ENCODE measurements at regions not wholly inside any gene's neighbourhood (a gene's known extent, or its start where the extent isn't known, plus 50 kb on each side); places are given as distances from the start of the nearest gene placed in this dataset.

DNA sequence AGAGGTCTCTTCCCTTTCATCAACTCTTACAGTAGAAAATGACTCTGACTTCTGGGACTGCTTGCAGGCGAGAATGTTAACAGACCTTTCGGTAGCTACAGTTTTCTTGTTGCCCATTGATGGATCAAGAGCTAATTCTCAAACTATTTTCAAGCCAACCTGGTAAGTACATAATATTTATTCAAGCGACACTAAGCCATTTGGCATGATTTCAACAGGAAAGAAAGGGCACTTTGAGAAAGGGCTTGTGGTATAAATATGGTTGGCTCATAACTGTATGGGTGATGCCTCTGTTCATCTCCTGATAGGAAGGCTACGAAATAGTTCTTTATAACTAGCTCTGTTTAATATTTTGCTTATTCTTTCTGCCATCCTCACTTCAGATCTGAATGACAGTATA lies 196.2 kb upstream of the CNTN4 start:
- DNase-seq, result no peak
- intact Hi-C loops (cut with DNase I, micrococcal nuclease), result no loop called here
- ATAC-seq, result no peak

DNA sequence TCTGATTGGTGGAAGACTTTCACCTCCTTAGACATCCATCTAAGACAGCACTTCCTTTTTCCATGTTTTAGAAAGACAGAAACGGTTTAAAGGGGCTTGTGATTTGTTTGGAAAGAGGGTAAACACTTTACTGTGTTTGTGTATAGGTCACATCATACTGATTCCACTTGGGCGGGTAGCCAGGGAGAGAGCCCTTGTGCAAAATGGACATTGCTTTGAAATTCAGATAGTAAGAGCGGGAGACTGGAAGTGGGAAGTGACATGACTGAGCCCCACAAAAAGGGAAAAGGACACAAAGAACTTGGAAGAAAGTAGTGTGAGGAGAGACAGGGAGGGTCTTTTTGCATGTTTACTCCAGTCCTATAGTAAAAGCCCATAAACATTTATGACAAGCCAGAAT lies 195.6 kb upstream of the CNTN4 start:
- intact Hi-C loops (cut with DNase I, micrococcal nuclease), result no loop called here
- ATAC-seq (peak; percentile 69), DNase-seq (no peak)

DNA sequence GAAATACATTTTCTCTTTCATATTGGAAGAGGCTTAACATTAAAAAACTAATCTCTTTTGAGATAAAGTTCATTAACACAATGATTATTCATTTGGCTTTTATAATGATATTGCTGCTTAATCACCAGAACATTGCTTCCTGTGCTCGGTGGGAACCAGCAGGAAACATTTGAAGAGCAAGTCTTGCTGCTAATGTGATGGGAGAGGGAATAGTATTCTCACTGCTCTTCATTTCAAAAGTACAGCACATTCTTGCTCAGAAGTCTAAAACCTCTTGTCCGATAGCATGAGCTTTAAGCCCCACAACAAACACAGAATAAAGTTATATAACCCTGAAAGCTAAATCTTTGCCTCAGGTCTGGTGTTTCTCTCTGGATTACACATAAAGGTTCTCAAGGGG lies 190.8 kb upstream of the CNTN4 start:
- intact Hi-C loops (cut with DNase I, micrococcal nuclease), result no loop called here
- no peak for DNase-seq
- no peak for ATAC-seq

DNA sequence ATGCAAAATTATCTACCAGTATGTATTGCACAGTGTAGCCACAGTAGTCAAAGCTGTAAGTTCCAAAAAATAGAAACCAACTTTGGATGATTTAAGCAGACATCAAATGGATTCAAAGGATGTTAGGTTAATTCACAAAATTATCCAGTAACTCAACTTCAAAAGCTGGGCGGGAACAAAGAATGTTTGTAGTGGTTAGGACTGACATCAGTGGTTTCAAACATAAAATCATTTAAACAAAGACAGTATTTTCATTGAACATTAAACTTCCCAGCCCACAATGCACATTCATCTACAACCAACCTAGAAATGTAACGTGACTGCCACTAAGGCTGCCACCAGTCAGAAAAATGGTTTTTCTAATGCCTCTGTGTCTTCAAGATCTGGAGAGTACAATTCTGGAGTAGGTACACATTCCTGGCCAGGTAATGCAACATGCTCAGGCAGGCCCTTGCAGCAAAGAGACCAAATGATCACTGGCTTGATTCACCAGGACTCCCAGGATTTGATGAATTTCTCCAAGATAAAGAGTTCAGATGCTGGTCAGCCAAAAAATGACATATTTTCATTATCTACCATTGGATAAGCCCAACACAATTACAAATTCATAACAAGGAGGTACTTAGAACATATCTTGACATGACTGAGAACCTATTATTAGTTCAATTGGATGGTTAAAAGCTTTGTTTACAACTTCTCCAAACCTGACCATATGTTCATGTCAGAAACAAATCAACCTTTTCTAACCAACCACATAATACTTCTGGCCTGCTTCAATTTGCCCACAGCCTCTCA lies 189.8 kb upstream of the CNTN4 start:
- no peak for ATAC-seq
- intact Hi-C loops (cut with DNase I, micrococcal nuclease), result no loop called here
- no peak for DNase-seq

DNA sequence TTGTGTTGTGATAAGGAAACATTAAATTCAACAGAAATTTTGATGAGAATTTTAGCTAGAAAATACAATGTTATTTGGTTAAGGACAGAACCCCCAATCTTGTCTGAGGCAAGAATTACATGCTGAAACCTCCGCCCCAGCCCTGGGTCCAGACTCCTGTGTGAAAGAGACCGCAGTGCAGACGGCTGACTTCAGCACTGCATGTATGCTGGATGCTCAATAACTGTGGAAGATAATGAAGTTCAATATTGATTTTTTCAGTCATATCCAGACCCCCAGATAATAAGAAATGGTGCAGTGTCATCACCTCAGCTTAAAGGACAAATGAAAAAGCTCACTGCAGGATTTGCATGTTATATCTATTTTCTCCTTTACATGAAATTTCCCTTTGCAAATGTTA lies 188.3 kb upstream of the CNTN4 start:
- ATAC-seq, result no peak
- intact Hi-C loops (cut with DNase I, micrococcal nuclease), result no loop called here
- DNase-seq, result no peak

DNA sequence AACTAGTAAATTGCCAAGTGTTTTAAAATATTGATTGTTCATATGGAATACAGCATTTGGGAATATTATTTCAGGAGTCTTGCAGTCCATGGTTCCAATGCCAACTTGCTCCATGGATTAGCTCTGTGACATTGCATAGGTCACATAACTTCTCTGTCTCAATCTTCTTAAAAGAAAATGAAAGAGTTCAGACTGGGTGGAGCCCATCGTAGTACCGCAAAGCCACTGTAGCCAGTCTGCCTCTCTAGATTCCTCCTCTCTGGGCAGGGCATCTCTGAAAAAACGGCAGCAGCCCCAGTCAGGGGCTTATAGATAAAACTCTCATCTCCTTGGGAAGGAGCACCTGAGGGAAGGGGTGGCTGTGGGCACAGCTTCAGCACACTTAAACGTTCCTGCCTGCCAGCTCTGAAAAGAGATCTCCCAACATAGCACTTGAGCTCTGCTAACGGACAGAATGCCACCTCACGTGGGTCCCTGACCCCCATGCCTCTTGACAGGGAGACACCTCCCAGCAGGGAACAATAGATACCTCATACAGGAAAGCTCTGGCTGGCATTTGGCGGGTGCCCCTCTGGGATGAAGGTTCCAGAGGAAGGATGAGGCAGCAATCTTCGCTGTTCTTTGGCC lies 168.8 kb upstream of the CNTN4 start:
- ATAC-seq (no peak), DNase-seq (no peak)
- intact Hi-C loops (cut with DNase I, micrococcal nuclease), result no loop called here

DNA sequence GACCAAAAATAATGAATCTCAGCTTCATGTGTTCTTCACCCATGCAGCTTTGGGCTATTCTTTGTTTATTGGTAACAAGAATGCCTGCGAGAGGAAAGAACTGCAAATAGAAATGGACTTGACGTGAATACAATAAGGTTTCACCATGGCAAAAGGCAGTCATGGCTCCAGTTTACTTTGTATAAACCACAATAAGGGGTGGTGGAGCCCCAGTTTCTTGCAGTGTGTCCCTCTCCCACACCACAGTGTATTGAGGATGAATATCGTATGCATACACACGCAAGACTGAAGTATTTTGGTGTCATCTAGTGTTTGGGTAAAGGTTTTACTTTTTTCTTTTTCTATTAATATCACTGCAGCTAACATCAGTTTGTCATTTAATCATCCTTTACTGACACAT lies 159.7 kb upstream of the CNTN4 start:
- no peak for DNase-seq
- intact Hi-C loops (cut with DNase I, micrococcal nuclease), result no loop called here
- no peak for ATAC-seq

DNA sequence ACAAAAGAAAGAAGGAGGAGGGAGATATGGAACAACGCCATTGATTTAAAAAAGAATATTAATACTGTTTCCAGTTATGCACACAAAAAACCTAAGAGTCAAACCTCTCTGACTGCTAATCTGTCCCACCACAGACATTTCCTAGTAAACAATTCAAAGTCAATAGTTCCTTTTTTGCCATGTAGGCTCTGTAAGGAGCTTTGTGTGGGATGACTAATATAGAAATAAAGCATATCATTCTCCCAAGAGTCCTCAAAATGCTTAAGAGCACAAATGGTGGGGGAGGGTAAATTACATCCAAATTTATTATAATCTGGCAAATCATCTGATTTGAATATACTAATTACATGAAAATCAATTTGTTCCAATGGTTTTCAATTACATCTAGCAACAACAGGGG lies 155.9 kb upstream of the CNTN4 start:
- ATAC-seq (no peak), DNase-seq (no peak)
- intact Hi-C loops (cut with DNase I, micrococcal nuclease), result no loop called here

DNA sequence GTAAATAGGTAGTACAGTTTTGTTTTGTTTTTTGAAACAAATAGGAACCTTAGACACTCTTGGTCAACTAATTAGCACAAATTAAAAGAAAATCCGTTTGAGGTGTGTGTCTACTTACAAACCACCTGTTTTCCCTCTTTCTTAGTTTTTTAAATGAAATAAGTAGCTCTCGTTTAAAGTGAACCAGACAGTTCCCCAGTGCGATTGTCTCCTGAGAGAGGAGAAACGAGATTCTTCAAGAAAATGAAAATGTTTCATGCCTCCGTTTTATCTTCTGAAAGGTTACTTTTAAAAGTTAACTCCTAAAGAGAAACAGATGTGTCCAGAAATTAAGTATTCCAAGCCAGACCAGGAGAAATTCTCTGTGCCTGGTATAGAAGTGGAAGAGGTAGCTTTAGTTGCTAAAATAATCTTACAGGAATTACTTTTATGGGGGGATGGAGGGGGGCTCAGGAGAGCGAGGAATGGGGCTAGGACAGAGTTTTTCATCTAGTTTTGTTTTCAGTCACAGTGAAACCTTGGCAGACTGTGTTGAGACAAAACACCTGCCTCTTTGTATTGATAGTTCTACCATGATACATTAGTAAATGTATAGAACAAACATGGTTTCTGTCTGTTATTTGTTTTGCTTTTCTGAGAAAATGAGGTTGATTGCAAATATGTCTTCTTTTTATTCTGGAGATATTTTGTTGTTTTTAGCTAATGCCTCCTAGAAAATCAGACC lies 155.1 kb upstream of the CNTN4 start:
- no peak for DNase-seq
- no peak for ATAC-seq
- intact Hi-C loops (cut with DNase I, micrococcal nuclease), result no loop called here

DNA sequence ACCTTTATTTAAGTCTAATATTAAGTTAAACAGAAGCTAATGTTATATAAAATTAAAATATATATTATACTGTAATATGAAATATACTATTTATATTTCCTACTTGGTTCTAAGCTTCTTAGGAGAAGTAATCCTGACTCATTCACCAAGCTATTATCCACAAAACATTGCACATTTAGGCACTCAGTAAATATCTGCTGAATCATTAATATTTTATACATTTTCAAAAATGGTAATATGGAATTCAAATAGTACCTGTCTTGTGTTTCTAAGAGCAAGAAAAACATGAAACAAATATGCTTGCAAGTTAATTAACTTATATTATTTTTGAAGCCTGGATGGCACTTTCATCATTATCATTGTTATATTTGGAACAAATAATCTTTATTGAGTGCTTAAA lies 153.0 kb upstream of the CNTN4 start:
- intact Hi-C loops (cut with DNase I, micrococcal nuclease), result no loop called here
- ATAC-seq (no peak), DNase-seq (no peak)

DNA sequence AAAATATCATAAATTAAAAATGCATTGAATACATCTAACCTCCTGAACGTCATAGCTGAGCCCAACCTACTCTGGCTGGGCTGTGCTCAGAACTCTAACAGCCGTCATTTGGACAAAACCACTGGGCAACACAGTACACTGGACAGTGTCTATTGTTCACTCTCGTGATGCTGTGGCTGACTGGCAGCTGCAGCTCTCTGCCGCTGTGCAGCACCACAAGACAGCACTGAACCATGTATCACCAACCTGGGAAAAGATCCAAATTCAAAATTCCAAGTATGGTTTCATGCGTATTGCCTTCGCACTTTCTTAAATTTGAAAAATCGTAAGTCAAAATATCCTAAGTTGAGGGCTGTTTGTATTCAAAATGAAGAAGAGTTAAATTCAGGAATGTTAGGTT lies 145.1 kb upstream of the CNTN4 start:
- no peak for DNase-seq
- no peak for ATAC-seq
- intact Hi-C loops (cut with DNase I, micrococcal nuclease), result no loop called here

DNA sequence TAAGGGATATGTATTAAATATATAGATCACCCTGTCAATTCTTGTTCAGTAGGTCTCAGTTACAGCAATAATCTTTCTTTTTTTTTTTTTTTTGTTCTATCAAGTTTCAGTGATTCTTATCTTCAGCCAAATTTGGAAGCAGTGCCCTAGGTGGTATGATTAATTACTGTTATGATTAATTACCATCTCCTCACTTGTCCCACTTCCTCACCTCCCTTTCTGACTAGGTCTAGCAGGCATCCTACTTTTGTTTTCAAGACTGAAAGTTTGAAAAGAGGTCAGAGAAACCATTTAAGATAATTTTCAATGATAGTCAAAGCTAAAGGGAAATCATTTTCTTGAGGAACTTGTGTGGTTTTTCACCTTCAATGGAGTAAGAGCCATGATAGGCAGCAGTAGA lies 144.0 kb upstream of the CNTN4 start:
- ATAC-seq, result no peak
- DNase-seq, result no peak
- intact Hi-C loops (cut with DNase I, micrococcal nuclease), result no loop called here

DNA sequence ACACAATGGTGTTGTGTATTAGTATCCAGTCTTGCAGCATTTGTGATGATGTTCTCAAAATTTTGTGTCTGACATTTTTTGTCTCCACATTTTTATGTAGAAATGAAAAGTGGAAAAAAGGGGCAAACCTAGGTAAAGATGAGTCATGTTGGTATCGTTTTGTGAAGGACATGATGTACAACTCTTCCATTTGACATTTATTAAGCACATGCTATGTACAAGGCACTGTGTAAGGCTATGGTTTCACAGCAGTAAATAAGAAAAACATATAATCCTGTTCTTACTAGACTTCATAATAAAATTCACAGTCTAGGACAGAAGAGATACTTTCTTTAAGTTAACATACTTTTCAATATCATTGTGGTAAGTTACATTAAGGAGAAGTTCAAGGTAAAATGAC lies 143.5 kb upstream of the CNTN4 start:
- intact Hi-C loops (cut with DNase I, micrococcal nuclease), result no loop called here
- ATAC-seq (no peak), DNase-seq (no peak)

DNA sequence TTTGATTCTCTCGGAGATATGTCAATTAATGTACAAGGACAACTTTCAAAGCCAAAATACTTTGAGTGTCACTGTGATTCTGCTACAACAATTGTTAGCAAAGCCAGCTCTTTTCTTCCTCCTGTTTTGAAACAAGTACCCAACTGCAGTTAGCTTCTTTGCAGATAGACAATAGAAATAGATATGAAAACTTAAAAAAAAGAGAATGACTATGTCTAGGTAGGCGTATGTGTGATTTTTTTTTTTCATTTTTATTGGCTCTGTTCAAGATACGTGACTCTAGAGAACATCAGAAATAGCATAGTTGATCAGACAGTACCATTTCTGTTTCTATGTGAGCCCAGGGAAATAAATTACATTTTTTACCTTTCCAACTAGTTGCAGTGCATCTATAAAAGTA lies 142.9 kb upstream of the CNTN4 start:
- DNase-seq (no peak), ATAC-seq (no peak)

DNA sequence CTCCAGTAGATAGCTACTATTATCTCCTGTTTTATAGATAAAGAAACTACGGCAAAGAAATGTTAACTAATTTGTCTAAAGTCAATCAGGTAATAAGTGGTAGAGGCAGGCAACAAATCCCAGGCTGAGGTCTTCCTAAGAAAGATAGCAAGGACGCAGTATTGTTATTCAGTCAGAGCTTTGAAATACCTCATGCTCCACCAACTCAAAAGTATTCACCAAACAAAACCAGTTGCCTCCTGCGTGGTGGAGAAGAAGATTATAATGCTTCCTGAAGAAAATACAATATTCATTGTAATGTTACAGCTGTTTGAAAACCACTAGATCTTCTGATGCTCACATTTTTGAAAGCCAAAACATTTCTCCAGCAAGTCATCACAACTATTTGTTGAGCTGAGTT lies 138.2 kb upstream of the CNTN4 start:
- ATAC-seq, result no peak
- intact Hi-C loops (cut with DNase I, micrococcal nuclease), result no loop called here
- DNase-seq, result no peak

More for the DNA sequence above, 142.9 kb upstream of the CNTN4 start:
- intact Hi-C loops (cut with DNase I, micrococcal nuclease), result no loop called here

DNA sequence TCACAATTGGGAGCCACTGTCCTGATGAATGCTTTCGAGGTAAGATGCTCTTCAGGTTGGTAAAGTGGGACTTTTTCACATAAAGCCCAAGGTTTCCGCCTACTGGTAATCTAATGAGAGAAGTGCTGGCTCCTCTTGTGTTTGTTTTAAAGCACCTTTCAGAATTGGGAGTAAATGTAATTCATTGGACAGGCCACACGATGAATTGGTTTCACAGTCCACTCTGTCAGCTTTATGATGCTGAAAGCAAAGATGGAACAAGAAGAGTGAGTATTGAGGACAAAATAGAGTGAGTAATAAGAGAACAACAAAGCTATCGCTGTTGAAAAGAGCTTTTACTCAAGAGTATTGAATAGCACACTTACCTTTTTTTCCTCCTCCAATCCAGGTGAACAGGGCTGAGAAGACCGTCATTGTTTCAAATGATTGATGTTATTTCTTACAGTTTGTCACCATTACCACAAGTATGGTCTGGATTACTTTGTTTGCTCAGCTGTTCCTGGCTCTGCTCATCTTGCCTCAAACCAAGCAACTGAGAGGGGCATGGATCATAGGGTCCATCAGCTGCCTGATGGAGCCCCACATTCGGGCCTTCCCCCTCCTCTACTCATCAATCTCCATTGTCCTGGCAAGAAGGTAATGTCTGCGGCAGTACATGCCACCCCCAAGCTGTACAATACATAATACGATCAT lies 136.1 kb upstream of the CNTN4 start:
- DNase-seq (no peak), ATAC-seq (no peak)
- intact Hi-C loops (cut with DNase I, micrococcal nuclease), result no loop called here

DNA sequence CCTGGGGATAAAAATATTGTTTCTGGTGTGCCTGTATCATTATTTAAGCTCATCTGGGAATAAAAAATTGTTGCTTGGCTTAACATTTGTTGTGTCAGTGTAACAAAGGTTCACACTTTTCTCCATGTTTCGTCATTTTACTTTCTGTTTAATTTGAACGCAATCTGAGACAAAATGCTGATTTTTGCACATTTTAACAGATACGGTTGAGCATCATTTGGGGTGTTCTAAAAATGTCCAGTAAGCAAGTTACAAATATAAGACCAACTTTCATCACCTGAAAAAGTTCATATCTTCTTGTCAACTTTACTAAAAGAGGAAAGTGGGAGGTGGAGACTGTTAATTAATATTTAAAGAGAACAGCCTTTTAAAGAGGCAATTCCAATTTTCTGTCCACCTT lies 134.8 kb upstream of the CNTN4 start:
- ATAC-seq (no peak), DNase-seq (no peak)
- intact Hi-C loops (cut with DNase I, micrococcal nuclease), result no loop called here

DNA sequence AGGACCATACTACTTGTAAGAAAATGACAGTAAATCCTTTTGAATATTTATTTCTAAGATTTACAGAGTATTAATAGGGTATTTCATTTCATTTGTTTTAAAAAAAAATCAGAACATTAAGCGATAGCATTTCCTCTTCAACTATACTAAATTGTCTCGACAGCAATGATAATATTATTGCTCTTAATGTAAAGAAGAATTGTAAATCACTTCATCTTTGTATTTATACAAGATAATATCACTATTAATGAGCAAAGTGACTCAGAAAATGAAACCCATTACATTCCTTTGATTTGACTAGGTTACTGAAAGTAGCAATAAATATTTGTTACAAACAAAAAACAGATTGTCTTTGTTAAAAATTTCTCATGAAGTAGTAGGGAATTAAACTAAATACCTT lies 131.1 kb upstream of the CNTN4 start:
- ATAC-seq (no peak), DNase-seq (no peak)
- intact Hi-C loops (cut with DNase I, micrococcal nuclease), result no loop called here

DNA sequence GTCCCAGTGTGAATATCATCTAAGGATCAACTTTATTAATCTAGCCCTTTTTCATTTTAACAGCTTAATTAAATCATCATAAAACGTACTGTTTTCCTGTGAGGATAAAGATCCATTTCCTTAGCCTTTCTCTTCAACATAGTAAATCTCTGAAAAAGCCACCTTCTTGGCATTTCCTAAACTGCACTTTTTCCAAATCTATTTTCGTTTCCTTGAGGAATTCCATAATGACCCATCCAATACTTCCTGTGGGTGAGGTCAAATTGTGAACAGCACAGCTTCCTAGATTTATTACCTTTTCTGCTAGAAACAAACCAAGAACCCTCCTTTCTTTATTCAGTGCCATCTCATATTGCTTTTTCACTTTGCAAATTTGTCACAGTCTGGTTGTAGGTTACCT lies 129.4 kb upstream of the CNTN4 start:
- no peak for ATAC-seq
- intact Hi-C loops (cut with DNase I, micrococcal nuclease), result no loop called here

DNA sequence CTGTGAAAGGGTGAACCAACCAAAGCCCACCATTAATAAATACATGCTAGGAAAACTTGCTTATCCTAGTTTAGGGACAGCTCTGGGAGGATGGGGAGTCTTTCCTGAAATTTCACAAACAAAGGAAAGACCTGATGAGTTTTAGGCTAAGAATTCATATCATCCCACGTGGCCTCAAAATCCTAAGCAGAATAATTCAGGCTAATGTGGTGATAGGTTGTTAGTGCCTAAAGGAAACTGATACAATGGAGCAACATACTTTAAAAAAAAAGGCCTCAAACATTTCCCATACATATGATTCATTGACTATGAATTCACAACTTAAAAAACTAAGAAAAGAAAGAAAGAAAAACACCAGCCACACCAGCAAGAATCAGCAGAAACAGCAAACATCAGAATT lies 126.9 kb upstream of the CNTN4 start:
- intact Hi-C loops (cut with DNase I, micrococcal nuclease), result no loop called here
- ATAC-seq (no peak), DNase-seq (no peak)

More for the DNA sequence above, 129.4 kb upstream of the CNTN4 start:
- DNase-seq, result no peak

All from left colon (tissue), 2 donors.